ENCODE measurements at regions not wholly inside any gene's neighbourhood (a gene's known extent, or its start where the extent isn't known, plus 50 kb on each side); places are given as distances from the start of the nearest gene placed in this dataset.

- Histone ChIP-seq H3K27ac (ENCODE audit: poor library complexity, severe bottlenecking) (no peak overlapping the region), H3K36me3 (ENCODE audit: low read depth) (no peaks in the 10 kb centered on the region), H3K4me1 (ENCODE audit: insufficient read depth, poor library complexity, severe bottlenecking) (no peaks in the 10 kb centered on the region), H3K4me3 (ENCODE audit: severe bottlenecking) (no peak overlapping the region), H3K9me3 (ENCODE audit: severe bottlenecking) (no peaks in the 10 kb centered on the region), H3K27me3 (ENCODE audit: insufficient read depth, poor library complexity, severe bottlenecking) (peaks cover 3% of the 10 kb centered on the region)
- TF ChIP-seq, protein P1, sequence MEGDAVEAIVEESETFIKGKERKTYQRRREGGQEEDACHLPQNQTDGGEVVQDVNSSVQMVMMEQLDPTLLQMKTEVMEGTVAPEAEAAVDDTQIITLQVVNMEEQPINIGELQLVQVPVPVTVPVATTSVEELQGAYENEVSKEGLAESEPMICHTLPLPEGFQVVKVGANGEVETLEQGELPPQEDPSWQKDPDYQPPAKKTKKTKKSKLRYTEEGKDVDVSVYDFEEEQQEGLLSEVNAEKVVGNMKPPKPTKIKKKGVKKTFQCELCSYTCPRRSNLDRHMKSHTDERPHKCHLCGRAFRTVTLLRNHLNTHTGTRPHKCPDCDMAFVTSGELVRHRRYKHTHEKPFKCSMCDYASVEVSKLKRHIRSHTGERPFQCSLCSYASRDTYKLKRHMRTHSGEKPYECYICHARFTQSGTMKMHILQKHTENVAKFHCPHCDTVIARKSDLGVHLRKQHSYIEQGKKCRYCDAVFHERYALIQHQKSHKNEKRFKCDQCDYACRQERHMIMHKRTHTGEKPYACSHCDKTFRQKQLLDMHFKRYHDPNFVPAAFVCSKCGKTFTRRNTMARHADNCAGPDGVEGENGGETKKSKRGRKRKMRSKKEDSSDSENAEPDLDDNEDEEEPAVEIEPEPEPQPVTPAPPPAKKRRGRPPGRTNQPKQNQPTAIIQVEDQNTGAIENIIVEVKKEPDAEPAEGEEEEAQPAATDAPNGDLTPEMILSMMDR (IDR thresholded peaks at IDR 0.05; ENCODE audit: poor library complexity, severe bottlenecking) = no peak
- ATAC-seq (ENCODE audit: low read depth) (no peak), DNase-seq (ENCODE audit: low spot score) (no peak)
These were observed 321.6 kb upstream of the B3GAT1 start for GRCh38 chr11:134733646-134734045.

GRCh38 chr11:134731213-134731961, 319.3 kb upstream of the B3GAT1 start:
- TF ChIP-seq, protein P1 (IDR thresholded peaks at IDR 0.05; ENCODE audit: poor library complexity, severe bottlenecking) = no peak
- Histone ChIP-seq H3K27ac (ENCODE audit: poor library complexity, severe bottlenecking) (no peak overlapping the region), H3K4me3 (ENCODE audit: severe bottlenecking) (no peak overlapping the region), H3K27me3 (ENCODE audit: insufficient read depth, poor library complexity, severe bottlenecking) (peaks cover 3% of the 10 kb centered on the region), H3K4me1 (ENCODE audit: insufficient read depth, poor library complexity, severe bottlenecking) (no peaks in the 10 kb centered on the region), H3K9me3 (ENCODE audit: severe bottlenecking) (no peaks in the 10 kb centered on the region), H3K36me3 (ENCODE audit: low read depth) (no peaks in the 10 kb centered on the region)
- DNase-seq (ENCODE audit: low spot score) (no peak), ATAC-seq (ENCODE audit: low read depth) (no peak)

DNA sequence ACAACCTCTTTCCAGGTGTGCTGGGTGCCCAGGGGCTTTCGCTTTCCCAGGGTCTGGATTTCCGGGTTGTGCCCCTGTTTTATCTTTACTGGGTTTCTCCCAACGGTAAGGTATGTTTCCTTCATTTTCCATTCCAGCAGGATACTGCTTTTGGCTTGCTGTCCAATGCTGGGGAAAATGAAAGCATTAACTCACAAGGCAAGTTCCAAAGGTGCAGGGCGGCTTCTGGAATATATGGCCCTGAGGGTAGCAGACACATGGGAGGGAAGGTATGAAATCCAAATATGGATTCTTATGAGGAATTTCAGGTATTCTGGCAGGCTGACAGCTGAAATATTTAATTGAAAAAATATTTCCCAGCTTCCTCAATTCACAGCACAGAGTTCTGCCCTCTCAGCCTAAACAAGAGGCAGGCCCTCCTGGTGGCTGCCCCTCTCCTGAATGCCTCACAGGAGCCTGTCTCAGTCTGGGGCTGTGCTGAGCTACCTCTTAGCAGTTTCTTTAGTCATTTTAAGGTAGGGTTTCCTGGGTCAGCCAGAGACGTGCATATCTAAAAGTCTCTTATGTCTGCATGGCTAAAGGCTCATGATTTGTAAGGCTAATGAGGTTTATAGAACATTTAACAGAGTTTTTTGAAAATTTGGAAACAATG, 318.6 kb upstream of the B3GAT1 start:
- TF ChIP-seq, protein P1 (IDR thresholded peaks at IDR 0.05; ENCODE audit: poor library complexity, severe bottlenecking) = no peak
- H3K4me3 ChIP-seq (ENCODE audit: severe bottlenecking) = no peak overlapping the region
- no peaks in the 10 kb centered on the region for H3K4me1 ChIP-seq (ENCODE audit: insufficient read depth, poor library complexity, severe bottlenecking)
- DNase-seq (ENCODE audit: low spot score) (no peak), ATAC-seq (ENCODE audit: low read depth) (no peak)
- H3K27me3 ChIP-seq (ENCODE audit: insufficient read depth, poor library complexity, severe bottlenecking) = peaks cover 6% of the 10 kb centered on the region
- H3K9me3 ChIP-seq (ENCODE audit: severe bottlenecking) = no peaks in the 10 kb centered on the region
- H3K27ac ChIP-seq (ENCODE audit: poor library complexity, severe bottlenecking) = no peak overlapping the region
- no peaks in the 10 kb centered on the region for H3K36me3 ChIP-seq (ENCODE audit: low read depth)

- DNase-seq (ENCODE audit: low spot score) (no peak), ATAC-seq (ENCODE audit: low read depth) (no peak)
- no peak overlapping the region for H3K27ac ChIP-seq (ENCODE audit: poor library complexity, severe bottlenecking)
- H3K4me3 ChIP-seq (ENCODE audit: severe bottlenecking) = no peak overlapping the region
- H3K36me3 ChIP-seq (ENCODE audit: low read depth) = no peaks in the 10 kb centered on the region
- H3K4me1 ChIP-seq (ENCODE audit: insufficient read depth, poor library complexity, severe bottlenecking) = no peaks in the 10 kb centered on the region
- TF ChIP-seq, protein P1 (IDR thresholded peaks at IDR 0.05; ENCODE audit: poor library complexity, severe bottlenecking) = no peak
- H3K27me3 ChIP-seq (ENCODE audit: insufficient read depth, poor library complexity, severe bottlenecking) = peaks cover 8% of the 10 kb centered on the region
- no peaks in the 10 kb centered on the region for H3K9me3 ChIP-seq (ENCODE audit: severe bottlenecking)
These were observed 318.1 kb upstream of the B3GAT1 start for GRCh38 chr11:134730101-134730500.

- H3K27me3 ChIP-seq (ENCODE audit: insufficient read depth, poor library complexity, severe bottlenecking) = peaks cover 9% of the 10 kb centered on the region
- no peaks in the 10 kb centered on the region for H3K4me1 ChIP-seq (ENCODE audit: insufficient read depth, poor library complexity, severe bottlenecking)
- no peak overlapping the region for H3K27ac ChIP-seq (ENCODE audit: poor library complexity, severe bottlenecking)
- TF ChIP-seq, protein P1 (IDR thresholded peaks at IDR 0.05; ENCODE audit: poor library complexity, severe bottlenecking) = no peak
- H3K4me3 ChIP-seq (ENCODE audit: severe bottlenecking) = no peak overlapping the region
- H3K9me3 ChIP-seq (ENCODE audit: severe bottlenecking) = no peaks in the 10 kb centered on the region
- H3K36me3 ChIP-seq (ENCODE audit: low read depth) = no peaks in the 10 kb centered on the region
- no peak for DNase-seq (ENCODE audit: low spot score)
- ATAC-seq (ENCODE audit: low read depth) = no peak
These were observed 316.1 kb upstream of the B3GAT1 start for GRCh38 chr11:134728186-134728585.
